ENCODE measurements at regions not wholly inside any gene's neighbourhood (a gene's known extent, or its start where the extent isn't known, plus 50 kb on each side); places are given as distances from the start of the nearest gene placed in this dataset.

DNA sequence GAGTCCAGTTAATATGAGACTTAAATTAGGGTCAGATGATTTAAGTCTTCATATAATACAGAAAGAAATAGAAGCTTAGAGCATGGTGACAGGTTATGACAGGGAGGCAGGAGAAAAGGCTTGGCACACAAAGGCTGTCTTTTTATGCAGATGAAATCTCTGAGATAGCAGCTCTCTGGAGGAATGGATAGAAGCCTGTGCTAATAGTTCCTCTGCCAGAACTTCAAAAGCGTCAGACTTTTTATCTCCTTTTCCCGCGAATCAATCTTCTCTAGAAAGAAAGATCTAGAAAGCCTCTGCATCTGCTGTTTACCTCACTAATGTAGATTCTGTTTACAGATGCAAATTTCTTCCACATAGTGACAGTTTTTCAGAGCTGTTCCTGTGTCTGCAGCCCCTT lies 1106.2 kb downstream of the XPNPEP1 start:
- DNase-seq (ENCODE audit: low read depth in 4 of 4, low spot score in 3 of 4): no peak

DNA sequence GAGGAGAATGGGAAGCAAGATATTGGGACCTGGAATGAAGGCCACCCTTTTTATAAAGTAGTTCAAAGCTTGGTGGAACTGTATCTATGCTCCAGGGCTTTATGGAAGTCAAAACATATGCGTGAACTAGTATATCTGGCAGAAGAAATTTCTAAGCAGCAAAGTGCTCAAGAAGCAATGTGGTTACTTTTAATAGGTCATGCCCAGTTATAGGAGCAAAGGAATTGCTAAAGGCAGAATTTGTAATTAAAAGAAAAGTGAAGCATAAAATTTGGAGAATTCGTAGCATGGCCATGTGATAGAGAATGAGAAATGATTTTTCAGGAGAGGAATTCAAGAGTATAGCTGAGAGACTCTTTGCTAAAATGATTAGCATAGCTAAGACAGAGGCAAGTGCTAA lies 1110.4 kb downstream of the XPNPEP1 start:
- DNase-seq (ENCODE audit: low read depth in 4 of 4, low spot score in 3 of 4): no peak

DNA sequence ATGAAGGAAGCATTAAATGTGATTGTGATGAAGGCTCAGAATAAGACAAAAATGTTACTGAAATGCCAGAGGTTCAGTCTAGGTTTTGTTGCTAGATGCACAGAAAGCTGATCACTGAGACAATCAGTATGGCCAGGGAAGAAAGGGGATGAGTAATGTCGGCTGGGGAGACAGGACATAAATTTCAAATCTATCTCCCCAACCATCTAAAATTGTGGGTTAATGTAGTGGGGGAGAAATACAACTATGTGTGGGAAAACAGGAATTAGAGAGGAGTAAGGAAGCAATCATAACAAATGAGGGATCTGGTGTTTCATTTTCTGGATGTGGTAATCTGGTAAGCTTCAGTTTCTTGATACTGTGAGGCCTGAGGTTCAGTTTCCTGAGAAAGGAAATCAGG lies 1111.0 kb downstream of the XPNPEP1 start:
- no peak for DNase-seq (ENCODE audit: low read depth in 4 of 4, low spot score in 3 of 4)

DNA sequence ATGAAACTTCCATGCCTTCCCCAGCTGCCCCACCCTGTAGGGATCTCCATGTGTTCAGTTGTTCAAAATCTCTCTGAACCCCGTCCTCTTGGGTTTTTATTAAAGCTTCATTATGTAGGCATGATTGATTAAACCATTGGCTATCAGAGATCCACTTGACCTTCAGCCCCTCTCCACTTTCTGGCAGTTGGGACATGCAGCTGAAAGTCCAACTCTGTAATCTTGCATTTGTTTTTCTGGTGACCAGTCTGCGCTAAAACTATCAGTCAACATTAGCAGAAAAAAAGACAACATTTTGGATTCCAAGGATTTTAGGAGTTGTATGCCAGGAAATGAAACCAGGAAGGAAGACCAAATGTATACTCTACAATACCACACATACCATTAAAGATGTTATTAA lies 1115.1 kb downstream of the XPNPEP1 start:
- no peak for DNase-seq (ENCODE audit: low read depth in 4 of 4, low spot score in 3 of 4)

DNA sequence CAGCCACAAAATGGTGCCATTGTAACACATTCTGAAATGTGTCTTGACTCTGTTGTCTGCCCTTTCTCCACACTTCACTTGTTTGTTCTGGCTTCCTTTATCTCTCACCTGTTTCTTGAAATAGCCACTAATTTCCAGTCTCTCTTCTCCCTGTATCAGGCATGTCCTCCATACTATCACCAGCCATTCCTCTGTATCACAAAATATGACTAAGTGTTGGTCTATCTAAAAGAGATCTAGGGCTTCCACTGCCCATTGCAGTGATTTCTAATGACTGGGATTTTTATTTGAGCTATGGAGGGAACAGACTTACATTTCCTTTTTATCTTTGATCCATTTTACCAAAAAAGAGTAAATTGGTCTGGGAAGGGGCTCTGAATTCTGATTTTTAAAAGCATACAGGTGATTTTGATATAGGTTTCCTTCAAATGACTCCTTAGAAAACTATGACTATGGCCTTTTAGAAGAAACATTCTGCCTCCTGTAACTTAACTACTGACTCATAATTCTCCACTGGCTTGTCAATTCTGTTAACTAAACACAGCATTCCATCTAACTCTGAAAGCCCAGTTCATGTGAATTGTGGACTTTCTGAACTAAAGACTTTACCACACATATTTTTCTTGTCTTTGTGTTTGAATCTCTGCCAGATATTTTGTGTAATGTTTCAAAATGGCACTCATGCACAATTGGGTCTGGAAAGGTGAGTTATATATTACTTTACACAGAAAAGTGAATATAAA lies 1121.4 kb downstream of the XPNPEP1 start:
- DNase-seq (ENCODE audit: low read depth in 4 of 4, low spot score in 3 of 4): no peak

DNA sequence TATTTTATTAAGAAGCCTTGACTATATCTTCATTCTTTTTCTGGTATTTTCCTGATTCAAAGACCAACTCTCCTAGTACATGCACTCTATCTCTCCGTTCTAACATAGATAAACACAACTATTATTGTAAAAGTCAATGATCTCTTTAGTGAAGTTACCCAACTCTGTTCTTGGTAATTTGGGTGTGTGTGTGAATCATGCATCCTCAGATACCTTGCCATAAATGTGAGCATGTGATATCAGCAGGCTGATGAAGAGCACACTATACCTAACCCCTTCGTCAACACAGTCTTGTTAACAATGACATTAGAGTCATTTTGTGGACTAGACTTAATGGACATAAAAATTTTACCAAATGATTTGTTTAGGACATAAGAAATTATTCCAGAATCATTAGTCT lies 1122.1 kb downstream of the XPNPEP1 start:
- no peak for DNase-seq (ENCODE audit: low read depth in 4 of 4, low spot score in 3 of 4)

DNA sequence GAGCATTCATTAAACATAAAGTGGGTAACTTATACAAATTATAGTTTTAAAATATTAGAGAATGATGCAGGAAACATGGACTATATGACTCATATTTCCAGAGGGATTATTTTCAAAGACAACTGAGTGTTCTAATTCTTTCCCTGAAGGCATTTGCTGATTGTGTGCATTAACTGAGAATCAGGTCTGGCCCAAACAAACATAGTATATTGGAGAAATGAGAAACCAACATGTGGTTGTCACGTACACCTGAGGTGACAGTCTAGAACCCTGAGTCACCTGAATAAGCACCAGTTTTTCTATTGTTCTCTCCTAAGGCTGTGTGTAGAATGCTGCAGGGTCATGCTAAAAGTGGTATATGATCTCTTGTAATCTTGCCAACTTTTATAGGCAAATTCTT lies 1125.7 kb downstream of the XPNPEP1 start:
- DNase-seq (ENCODE audit: low read depth in 4 of 4, low spot score in 3 of 4): no peak

DNA sequence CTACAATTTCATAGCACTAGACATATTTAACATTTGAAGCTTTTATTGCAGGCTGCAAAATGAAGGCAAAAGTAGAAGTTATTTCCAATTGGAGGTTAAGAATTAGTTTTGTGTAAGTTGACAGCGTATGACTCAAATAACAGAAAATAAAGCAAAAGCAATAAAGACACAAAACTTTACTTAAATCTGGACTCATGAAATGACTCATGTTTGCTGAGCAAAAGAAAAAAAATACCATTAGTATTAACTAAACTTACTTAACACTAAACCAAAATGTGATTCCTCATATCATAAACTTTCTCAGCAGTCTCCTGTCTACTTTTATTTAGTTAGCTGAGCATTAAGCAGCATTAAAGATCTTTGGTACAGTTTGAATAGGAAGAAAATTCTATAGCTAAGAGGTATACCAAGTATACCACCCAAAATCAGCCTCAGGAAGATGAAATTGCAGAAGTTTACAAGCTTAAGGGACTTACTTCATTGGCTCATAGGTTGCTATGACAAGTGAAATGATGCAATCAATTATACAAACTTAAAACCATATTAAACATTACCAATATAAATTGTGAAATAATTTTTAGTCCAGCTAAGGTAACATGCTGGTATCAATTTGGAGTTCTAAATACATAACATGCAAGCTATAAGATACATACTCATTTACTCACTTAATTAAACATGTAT lies 1131.4 kb downstream of the XPNPEP1 start:
- DNase-seq (ENCODE audit: low read depth in 4 of 4, low spot score in 3 of 4): no peak

DNA sequence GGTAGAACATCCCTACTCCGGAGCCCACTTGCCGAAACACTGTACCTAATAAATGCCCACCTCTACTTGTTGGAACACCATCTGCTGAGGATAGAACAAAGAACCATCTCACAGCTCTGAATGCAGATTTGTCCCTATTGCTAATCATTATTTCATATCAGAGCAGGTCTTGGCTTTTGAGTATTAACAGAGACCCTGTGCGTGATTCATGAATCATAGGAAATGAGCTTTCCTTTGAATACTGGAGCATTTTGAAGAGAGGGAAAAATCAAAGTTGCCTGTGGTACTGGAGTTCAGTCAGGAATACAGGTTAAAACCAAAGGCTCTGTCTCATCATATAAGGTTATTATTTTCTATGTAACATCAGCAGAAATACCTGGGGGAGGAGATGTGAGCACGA lies 1132.3 kb downstream of the XPNPEP1 start:
- no peak for DNase-seq (ENCODE audit: low read depth in 4 of 4, low spot score in 3 of 4)

DNA sequence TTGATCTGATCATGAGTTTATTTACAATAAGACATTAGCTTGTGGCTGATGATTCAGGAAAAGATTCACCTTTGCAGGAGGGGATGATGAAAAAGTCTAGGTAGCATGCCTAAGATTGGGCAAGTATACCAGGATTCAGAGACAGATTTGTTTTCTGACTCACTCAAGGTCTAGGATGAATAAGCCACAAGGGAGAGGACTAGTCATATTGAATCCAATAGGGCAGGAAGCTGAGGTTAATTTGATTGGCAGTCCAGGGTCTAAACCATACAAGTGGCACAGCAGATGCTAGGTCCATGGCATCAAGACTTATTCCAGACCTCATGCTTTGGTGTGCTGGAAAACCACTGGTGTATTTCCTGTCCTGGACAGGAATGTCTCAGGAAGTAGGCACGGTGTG lies 1133.4 kb downstream of the XPNPEP1 start:
- no peak for DNase-seq (ENCODE audit: low read depth in 4 of 4, low spot score in 3 of 4)

DNA sequence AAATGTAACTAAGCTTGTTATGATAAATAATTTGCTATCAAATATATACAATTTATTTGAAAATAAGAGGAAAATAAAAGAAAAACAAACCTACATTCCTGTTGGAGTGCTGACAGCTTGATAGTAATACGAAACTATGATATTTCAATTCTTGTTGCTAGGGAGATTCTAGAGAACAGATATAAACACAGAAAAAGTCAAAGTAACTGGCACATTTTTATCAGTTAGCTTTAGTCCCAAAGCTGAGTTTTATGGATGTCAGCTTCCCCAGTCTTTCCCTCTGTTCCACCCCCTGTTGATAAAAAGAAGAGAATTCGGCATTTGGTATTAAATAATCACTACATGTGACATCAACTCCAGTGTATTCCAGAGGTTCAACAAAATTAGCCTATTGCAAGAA lies 1134.0 kb downstream of the XPNPEP1 start:
- DNase-seq (ENCODE audit: low read depth in 4 of 4, low spot score in 3 of 4): no peak

DNA sequence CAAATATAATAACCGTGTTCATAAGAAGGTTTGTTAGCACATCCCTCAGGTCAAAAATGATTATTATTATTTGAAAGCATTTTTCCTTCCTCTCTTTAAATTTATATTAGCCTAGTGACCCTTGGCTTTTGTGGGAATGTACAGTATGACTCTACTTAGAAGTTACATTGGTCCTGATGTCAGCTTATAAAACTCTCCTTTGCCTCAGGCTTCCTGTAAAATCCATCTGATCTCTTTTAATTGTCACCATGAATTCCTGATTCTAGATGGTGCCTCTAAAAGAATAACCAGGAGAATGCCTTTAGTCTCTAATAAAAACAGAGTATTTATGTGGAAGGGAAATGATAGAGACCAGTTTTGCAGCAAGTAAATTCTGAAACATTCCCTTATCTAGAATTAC lies 1134.4 kb downstream of the XPNPEP1 start:
- DNase-seq (ENCODE audit: low read depth in 4 of 4, low spot score in 3 of 4): no peak

DNA sequence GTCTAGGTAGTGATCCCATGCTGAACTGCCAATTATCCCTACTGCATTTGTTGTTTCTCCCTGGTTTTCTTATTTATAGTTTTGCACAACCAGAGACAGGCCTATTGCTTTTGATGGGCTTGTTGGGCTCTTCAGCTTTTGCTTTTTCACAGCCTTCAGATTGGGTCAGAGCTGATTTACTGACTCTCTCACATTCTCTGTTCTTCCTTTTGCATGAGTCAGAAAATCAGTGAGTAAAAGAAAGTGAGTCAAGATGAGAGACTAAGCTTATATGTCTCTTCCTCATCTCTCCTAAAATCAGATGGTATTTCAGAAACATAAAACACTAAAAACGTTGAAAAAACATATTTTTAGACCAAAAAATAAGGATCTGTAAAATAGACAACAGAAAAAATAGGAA lies 1135.4 kb downstream of the XPNPEP1 start:
- DNase-seq (ENCODE audit: low read depth in 4 of 4, low spot score in 3 of 4): no peak

DNA sequence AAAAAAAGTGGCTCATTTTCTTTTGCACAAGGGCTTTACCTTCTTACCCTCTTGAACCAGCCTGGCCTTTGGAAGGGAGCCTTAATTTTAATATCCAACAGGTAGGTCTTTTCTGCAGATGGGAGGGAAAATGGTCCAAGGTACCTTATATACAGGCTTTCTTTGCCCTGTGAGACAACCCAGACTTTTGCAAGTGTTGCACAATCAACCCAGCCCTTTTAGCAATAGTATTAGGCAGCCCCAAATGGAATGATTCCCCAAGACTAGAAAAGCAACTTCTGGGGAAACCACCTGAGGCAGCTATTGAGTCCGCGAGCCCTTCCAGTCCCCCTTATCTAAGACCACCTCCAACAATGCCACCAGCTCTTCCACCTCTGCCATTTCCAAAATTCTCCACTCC lies 1138.3 kb downstream of the XPNPEP1 start:
- no peak for DNase-seq (ENCODE audit: low read depth in 4 of 4, low spot score in 3 of 4)

DNA sequence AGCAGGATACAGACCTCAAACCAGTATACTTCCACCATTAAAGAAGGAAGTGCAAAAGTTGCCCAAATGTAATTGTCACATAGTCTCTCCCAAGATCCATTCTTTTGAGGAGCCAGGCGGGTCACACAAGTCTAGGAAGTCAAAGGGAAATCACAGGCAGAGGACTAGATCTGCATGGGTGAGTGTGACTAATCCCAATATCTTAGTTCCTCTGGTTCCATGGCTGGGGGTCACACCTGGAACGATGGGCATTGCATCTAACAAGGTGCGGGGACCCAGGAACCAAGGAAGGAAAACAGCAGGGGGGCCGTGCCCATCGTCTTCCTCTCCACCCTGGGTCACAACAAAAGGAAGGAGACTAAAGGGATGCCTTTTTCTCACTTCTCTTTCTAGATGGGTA lies 1138.8 kb downstream of the XPNPEP1 start:
- no peak for DNase-seq (ENCODE audit: low read depth in 4 of 4, low spot score in 3 of 4)

DNA sequence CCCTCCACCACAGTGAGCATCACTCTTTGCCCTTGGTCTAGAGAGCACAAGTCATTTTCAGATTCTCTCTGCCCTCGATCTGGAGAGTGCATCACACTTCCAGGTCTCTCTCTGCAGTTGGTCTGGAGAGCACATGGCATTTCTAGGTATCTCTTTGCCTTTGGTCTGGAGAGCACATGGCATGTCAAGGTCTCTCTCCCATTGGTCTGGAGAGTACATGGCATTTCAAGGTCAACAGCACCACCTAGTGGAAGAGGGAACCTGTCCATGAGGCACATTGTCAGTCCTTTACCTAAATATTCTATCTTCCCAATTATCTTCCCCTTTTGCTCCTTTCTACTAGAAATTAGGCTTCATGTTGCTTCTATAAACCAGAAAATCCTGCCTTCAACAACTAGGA lies 1139.4 kb downstream of the XPNPEP1 start:
- no peak for DNase-seq (ENCODE audit: low read depth in 4 of 4, low spot score in 3 of 4)

DNA sequence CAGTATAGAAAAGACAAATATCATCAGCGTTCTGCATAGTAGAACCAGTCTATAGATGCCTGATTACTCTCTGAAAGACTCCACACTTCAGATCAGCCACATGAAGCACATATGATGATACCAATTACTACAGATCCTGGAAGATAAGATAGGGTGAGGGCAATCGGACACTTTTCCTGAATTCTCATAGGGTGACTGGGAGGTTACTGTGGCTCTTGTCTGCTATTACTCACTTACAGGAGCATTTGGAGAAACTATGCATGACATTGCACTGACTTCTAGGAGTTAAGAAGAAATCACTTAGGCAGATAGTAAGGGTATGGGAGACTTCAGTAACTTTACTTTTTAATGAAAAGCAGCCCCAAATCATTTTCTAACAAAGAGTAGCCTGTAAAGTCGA lies 1140.9 kb downstream of the XPNPEP1 start:
- no peak for DNase-seq (ENCODE audit: low read depth in 4 of 4, low spot score in 3 of 4)

DNA sequence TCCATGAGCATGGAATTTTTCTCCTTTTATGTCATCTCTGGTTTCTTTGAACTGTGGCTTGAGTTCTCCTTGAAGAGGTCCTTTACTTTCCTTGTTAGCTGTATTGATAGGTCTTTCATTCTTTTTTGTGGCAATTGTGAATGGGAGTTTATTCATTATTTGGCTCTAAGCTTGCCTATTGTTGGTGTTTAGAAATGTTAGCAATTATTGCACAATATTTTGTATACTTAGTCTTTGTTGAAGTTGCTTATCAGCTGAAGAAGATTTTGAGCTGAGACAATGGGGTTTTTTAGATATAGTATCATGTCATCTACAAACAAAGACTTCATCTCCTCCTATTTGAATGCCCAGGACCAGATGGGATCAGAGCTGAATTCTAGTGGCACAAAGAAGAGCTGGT lies 1143.8 kb downstream of the XPNPEP1 start:
- no peak for DNase-seq (ENCODE audit: low read depth in 4 of 4, low spot score in 3 of 4)

DNA sequence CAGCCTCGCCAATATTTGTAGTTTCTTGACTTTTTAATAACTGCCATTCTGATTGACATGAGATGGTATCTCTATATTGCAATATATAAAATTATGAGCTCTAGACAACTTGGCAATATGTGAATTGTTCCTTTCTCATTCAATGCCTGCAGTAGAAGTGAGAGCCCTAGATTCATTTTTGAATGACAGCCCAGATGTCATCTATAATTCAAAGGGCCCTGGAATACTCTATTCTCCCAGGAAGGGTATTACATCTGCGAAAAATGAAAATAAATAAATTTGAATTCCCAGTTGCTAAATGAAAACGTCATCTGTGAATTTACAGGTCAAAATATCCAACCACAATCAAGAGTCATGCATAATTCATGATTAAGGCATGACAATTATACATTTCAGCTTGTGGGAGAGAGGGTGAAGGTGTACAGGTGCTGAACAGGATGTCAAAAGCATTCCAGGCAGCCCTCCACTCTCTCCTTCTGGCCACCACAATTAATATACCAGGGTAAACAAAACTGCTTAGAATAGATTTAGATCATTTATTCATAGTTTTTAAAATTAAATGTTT lies 1147.3 kb downstream of the XPNPEP1 start:
- no peak for DNase-seq (ENCODE audit: low read depth in 4 of 4, low spot score in 3 of 4)

DNA sequence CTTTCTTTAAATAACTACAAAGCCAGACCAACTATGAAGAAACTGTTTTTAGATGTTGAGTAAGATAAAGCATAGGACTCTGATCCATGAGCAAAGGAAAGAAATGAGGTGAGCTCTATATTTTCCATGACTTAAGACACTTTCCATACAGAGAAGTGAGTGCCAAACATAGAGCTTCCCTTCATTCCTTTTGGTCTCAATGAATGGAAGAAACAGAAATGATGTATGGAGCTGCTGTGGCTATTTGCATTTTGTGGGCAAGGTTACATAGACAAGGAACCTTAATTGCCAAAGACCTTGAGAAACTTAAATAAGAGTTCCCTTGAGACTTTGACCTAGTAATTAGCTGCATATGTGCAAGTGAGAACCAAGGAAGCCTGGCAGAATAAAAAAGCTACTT lies 1152.2 kb downstream of the XPNPEP1 start:
- DNase-seq (ENCODE audit: low read depth in 4 of 4, low spot score in 3 of 4): no peak

DNA sequence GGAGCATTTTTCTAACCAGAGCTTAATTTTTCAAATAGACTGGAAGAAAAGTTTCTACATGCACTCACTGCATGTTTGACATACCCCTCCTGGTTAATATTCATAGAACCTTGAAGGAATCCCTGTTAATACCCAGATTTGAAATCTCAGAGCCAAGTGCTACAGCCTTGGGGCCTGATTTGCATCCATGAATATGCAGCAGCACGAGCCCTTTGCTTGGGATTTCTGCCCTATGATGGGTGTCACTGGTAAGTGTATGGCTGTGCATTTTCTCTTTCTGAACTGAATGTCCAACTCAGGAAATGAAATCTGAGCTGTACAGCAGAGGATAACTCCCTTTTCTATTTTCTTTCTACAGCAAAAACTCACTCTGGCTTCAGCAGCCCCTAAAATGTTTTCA lies 1157.5 kb downstream of the XPNPEP1 start:
- DNase-seq (ENCODE audit: low read depth in 4 of 4, low spot score in 3 of 4): no peak

DNA sequence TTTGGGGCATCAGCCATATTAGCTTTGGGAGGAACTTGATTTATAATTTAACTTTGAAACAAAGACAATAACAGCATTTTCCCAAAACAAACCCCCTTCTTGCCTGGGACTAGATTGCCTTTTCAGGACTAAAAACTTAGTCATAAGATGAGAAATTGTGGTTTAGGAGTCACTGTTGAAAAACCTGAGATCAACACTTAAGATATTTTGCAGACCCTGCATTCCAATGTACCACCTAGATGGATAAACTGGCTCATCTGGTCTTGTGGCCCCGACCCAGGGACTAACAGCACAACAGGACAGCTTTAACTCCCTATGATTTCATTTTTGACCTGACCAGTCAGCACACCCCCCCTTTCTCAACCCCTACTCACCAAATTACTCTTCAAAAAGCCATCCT lies 1165.4 kb downstream of the XPNPEP1 start:
- no peak for DNase-seq (ENCODE audit: low read depth in 4 of 4, low spot score in 3 of 4)
